Mucosa of descending colon (tissue), 3 donors: ENCODE measurements at regions not wholly inside any gene's neighbourhood (a gene's known extent, or its start where the extent isn't known, plus 50 kb on each side); places are given as distances from the start of the nearest gene placed in this dataset.

Source experiments
- ATAC-seq: fragments of 200-7000 bp; cut with Tn5 transposase; one replicate; pipeline ENCODE4 v1.9.1; 2020; ENCODE audit warnings: mild to moderate bottlenecking, moderate library complexity
- DNase-seq, 3 donors: peaks; one replicate each; pipeline ENCODE4 v3.0.0-alpha.2; 2020
- H3K36me3 ChIP-seq: fragments of 200-600 bp; one replicate; pipeline ENCODE4 v1.8.0; 2021; ENCODE audit warnings: low read depth, mild to moderate bottlenecking
- H3K4me1 ChIP-seq: fragments of 200-600 bp; one replicate; pipeline ENCODE4 v1.8.0; 2021; ENCODE audit warnings: low read depth, mild to moderate bottlenecking
- H3K4me3 ChIP-seq: fragments of 200-600 bp; one replicate; pipeline ENCODE4 v1.8.0; 2021; ENCODE audit warnings: mild to moderate bottlenecking
- H3K9me3 ChIP-seq: fragments of 200-600 bp; one replicate; pipeline ENCODE4 v1.8.0; 2021; ENCODE audit warnings: mild to moderate bottlenecking
- intact Hi-C, 2 donors: fragments of 100-400 bp; cut with DNase I in 1 of 2; cut with micrococcal nuclease in 1 of 2; formaldehyde crosslinking; loops; one replicate each; pipeline versions ENCODE4 v1.11.0 to v1.11.1; 2022; cut with DNase I, micrococcal nuclease
- TF ChIP-seq, protein P1 (sequence below): fragments of 200-600 bp; IDR thresholded peaks from one replicate; pipeline ENCODE4 v1.8.0; 2022; ENCODE audit warnings: antibody characterized with exemption, mild to moderate bottlenecking
- donor health status: DM: no; HTN: no; CAD: no; lungs with moderate emphysema.
- donor health status: DM: no; HTN: no; CAD: no.
- donor health status: DM: no; HTN: yes; CAD: no.

GRCh38 chr7:153382641-153383101 lies 623.1 kb downstream of the ACTR3B start:
- no peak for ATAC-seq
- DNase-seq, result no peak
- TF ChIP-seq, protein P1, sequence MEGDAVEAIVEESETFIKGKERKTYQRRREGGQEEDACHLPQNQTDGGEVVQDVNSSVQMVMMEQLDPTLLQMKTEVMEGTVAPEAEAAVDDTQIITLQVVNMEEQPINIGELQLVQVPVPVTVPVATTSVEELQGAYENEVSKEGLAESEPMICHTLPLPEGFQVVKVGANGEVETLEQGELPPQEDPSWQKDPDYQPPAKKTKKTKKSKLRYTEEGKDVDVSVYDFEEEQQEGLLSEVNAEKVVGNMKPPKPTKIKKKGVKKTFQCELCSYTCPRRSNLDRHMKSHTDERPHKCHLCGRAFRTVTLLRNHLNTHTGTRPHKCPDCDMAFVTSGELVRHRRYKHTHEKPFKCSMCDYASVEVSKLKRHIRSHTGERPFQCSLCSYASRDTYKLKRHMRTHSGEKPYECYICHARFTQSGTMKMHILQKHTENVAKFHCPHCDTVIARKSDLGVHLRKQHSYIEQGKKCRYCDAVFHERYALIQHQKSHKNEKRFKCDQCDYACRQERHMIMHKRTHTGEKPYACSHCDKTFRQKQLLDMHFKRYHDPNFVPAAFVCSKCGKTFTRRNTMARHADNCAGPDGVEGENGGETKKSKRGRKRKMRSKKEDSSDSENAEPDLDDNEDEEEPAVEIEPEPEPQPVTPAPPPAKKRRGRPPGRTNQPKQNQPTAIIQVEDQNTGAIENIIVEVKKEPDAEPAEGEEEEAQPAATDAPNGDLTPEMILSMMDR, result no peak
- H3K4me1 ChIP-seq, result no peaks in the 10 kb centered on the region
- no peak overlapping the region for H3K4me3 ChIP-seq
- H3K9me3 ChIP-seq, result no peaks in the 10 kb centered on the region
- no peaks in the 10 kb centered on the region for H3K36me3 ChIP-seq
- intact Hi-C loops, result loop anchor here in 1 of 2 donors (10.0 kb wide), 1 partner anchor 452 kb away; no protein-coding TSS in a partner anchor

DNA sequence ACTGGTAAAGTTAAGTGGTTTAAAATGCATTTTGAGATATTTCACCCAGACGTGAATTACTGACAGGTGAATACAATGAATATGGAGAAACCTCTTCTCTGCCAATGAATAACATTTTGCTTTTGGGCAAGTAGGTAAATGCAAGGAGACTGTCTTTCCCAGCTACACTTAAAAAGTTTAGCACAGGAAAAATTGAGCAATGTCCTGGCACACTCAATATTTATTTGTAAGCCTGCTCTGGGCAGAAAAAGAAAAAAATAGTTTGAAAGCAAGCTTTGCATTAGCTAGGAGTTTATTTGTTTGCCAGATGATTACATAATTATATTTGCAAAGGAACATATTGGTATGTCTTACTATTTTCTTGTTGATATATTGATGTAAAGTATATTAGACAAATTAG lies 624.2 kb downstream of the ACTR3B start:
- Histone ChIP-seq H3K9me3 (no peaks in the 10 kb centered on the region), H3K36me3 (no peaks in the 10 kb centered on the region), H3K4me1 (no peaks in the 10 kb centered on the region), H3K4me3 (no peak overlapping the region)
- ATAC-seq (no peak), DNase-seq (no peak)
- TF ChIP-seq, protein P1, result no peak
- intact Hi-C loops, result loop anchor here in 1 of 2 donors (10.0 kb wide), 1 partner anchor 451 kb away; no protein-coding TSS in a partner anchor

DNA sequence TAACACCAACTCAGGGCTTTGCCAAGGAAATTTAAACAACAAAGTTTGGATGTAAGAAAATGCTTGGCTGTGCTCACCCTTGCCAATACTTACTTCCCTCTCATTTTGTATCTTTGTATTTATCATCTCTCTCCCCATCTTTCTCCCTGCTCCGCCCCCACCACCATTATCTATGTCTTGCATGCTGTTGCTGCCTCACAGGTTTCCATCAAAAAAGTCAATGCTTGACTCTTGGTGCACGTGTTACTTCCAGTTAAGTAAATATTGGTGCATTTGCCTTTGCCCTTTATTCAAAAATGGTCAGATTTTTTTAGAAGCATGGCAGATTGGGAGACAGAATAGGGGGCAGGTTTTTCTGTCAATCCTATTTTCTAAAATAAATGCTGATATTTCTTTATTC lies 626.0 kb downstream of the ACTR3B start:
- TF ChIP-seq, protein P1, result no peak
- Histone ChIP-seq H3K4me1 (no peaks in the 10 kb centered on the region), H3K36me3 (no peaks in the 10 kb centered on the region), H3K9me3 (peaks cover 4% of the 10 kb centered on the region), H3K4me3 (no peak overlapping the region)
- DNase-seq, result no peak
- no peak for ATAC-seq
- intact Hi-C loops, result loop anchor here in 1 of 2 donors (10.0 kb wide), 1 partner anchor 449 kb away; no protein-coding TSS in a partner anchor

- Histone ChIP-seq H3K9me3 (peaks cover 6% of the 10 kb centered on the region), H3K36me3 (no peaks in the 10 kb centered on the region), H3K4me1 (no peaks in the 10 kb centered on the region), H3K4me3 (no peak overlapping the region)
- TF ChIP-seq, protein P1, result no peak
- intact Hi-C loops, result loop anchor here in 1 of 2 donors (10.0 kb wide), 1 partner anchor 448 kb away; no protein-coding TSS in a partner anchor
- no peak for ATAC-seq
- DNase-seq, result no peak
Measured at GRCh38 chr7:153386556-153386955, 627.0 kb downstream of the ACTR3B start.

DNA sequence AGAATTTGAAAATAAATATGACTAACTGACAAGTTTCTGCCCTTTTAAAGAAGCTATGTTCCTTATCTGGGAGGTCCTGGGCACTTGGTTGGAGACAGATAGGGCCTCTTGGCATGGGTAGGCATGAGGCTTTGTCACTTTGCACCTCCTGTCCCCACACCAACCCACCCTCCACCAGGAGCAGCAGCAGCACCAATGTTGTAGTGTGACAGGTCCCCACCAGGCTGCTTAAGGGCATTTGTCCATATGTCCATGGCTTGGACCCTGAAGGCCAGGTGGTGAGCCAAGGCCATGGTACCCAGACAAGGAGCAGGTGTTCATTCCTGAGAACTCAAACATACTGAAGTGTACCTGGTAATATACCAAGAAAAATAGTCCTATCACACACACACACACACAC lies 629.1 kb downstream of the ACTR3B start:
- DNase-seq (no peak), ATAC-seq (no peak)
- H3K36me3 ChIP-seq, result no peaks in the 10 kb centered on the region
- peaks cover 21% of the 10 kb centered on the region for H3K9me3 ChIP-seq
- H3K4me1 ChIP-seq, result no peaks in the 10 kb centered on the region
- TF ChIP-seq, protein P1, result no peak
- intact Hi-C loops, result loop anchor here in 1 of 2 donors (10.0 kb wide), 1 partner anchor 446 kb away; no protein-coding TSS in a partner anchor
- H3K4me3 ChIP-seq, result no peak overlapping the region
